H1 (cell line): ENCODE measurements at regions not wholly inside any gene's neighbourhood (a gene's known extent, or its start where the extent isn't known, plus 50 kb on each side); places are given as distances from the start of the nearest gene placed in this dataset.

ENCODE experiments used
- CBX5 ChIP-seq: fragments of 300-800, 300-1000 bp; sonication (generic); IDR thresholded peaks from 2 replicates; pipeline ENCODE4 v1.7.1; 2016; ENCODE audit warnings: antibody characterized with exemption, low read length, low read depth
- CEBPB ChIP-seq: IDR thresholded peaks from 2 replicates; pipeline ENCODE4 v1.6.1; 2012; ENCODE audit warnings: low read depth, low read length
- EZH2 ChIP-seq: fragments of 200-600 bp; sonication (generic); IDR thresholded peaks from 2 replicates; pipeline ENCODE4 v1.7.1; 2012; ENCODE audit warnings: low read depth, mild to moderate bottlenecking, moderate library complexity, low read length, inconsistent platforms; ENCODE audit not compliant: severe bottlenecking
- FOSL1 ChIP-seq: IDR thresholded peaks from 2 replicates; pipeline ENCODE4 v1.6.1; 2011; ENCODE audit warnings: mild to moderate bottlenecking, low read depth, low read length, moderate library complexity; ENCODE audit not compliant: insufficient read depth
- POLR2A ChIP-seq, 2 experiments: IDR thresholded peaks; 1 replicate in 1 of 2; 2 replicates in 1 of 2; pipeline ENCODE4 v1.6.1; 2011; ENCODE audit warnings: low read depth in 2 of 2, low read length in 2 of 2, mild to moderate bottlenecking in 2 of 2; ENCODE audit errors: control extremely low read depth in 1 of 2

DNA sequence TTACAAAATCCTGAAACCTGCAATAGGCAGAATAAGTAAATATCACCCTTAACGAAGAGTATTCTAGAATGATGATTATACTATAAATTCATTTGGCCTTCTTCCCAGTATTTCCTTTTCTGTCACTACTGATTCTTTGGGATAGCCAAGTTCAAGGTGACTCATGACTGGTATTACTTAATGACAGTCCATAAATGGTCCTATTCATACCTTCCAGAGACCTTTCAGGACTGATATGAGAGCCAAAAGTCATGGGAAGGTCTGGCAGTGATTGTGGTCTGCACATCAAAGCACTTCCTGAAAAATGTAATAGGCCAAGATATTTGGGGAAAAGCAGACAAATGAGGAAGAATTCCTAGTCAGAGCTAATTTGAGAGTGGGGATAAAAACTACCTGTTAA is 239.6 kb upstream of the FAM47A start:
- TF ChIP-seq POLR2A (IDR thresholded peaks at IDR 0.05; ENCODE audit: control extremely low read depth in 1 of 2, low read depth in 2 of 2, low read length in 2 of 2) (no peak), CEBPB (no peak), EZH2 (no peak), CBX5 (no peak), FOSL1 (no peak)
